ENCODE measurements at regions not wholly inside any gene's neighbourhood (a gene's known extent, or its start where the extent isn't known, plus 50 kb on each side); places are given as distances from the start of the nearest gene placed in this dataset.

DNA sequence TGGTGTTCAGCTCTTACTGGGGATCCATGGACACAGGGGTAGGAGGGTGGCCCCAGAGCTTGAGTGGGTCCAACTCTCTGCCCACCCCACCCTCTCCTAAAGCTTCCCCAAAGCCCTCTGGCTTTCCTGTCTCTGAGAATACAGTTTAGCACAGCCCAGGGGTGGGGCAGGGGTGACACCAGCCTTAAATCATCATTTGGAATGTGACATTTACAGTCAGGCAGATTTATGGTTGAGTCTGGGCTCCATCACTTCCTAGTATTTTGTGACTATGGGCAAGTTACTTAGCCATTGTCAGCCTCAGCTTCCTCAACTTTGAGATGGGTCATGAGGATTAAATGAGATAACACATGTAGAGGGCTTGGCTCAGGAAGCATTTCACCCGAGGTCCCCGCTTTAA lies 193.1 kb upstream of the IRX6 start:
- TF ChIP-seq POLR2AphosphoS5 (IDR thresholded peaks at IDR 0.05) (no peak), POLR2A (IDR thresholded peaks at IDR 0.05) (no peak), EP300 (IDR thresholded peaks at IDR 0.05) (no peak)
- TF ChIP-seq, protein P1, sequence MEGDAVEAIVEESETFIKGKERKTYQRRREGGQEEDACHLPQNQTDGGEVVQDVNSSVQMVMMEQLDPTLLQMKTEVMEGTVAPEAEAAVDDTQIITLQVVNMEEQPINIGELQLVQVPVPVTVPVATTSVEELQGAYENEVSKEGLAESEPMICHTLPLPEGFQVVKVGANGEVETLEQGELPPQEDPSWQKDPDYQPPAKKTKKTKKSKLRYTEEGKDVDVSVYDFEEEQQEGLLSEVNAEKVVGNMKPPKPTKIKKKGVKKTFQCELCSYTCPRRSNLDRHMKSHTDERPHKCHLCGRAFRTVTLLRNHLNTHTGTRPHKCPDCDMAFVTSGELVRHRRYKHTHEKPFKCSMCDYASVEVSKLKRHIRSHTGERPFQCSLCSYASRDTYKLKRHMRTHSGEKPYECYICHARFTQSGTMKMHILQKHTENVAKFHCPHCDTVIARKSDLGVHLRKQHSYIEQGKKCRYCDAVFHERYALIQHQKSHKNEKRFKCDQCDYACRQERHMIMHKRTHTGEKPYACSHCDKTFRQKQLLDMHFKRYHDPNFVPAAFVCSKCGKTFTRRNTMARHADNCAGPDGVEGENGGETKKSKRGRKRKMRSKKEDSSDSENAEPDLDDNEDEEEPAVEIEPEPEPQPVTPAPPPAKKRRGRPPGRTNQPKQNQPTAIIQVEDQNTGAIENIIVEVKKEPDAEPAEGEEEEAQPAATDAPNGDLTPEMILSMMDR (IDR thresholded peaks at IDR 0.05): no peak
- no peaks in the 10 kb centered on the region for H3K27me3 ChIP-seq
- 55% methylated on average over 2 of the region's 2 CpGs for WGBS
- H3K4me1 ChIP-seq: no peaks in the 10 kb centered on the region
- no peaks in the 10 kb centered on the region for H3K36me3 ChIP-seq
- H3K4me3 ChIP-seq: no peak overlapping the region
- H3K27ac ChIP-seq: no peak overlapping the region
- H3K9me3 ChIP-seq: no peaks in the 10 kb centered on the region
- DNase-seq (ENCODE audit: low spot score in 2 of 2): no peak

DNA sequence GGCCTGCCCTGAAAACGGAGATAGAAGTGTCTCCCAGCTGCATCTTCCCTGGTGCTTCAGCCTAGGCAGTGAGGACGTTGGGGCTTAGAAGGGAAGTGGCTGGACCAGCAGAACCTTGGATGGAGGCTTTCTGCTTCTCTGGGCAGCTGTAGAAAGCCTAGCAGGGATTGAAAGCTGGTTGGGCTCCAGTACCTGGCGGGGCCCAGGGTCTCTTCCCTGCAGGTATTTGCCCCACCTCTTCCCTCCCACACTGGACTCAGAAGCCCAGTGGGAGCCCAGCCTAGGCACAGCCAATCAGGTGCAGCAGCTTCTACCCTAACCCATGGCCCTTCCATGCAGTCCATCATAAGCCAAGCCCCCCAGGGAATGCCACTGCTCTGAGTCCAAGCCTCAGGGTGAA lies 190.3 kb upstream of the IRX6 start:
- H3K4me3 ChIP-seq: no peak overlapping the region
- H3K9me3 ChIP-seq: no peaks in the 10 kb centered on the region
- H3K36me3 ChIP-seq: no peaks in the 10 kb centered on the region
- H3K4me1 ChIP-seq: no peaks in the 10 kb centered on the region
- no peak for DNase-seq (ENCODE audit: low spot score in 2 of 2)
- H3K27ac ChIP-seq: no peak overlapping the region
- TF ChIP-seq POLR2AphosphoS5 (IDR thresholded peaks at IDR 0.05): no peak
- TF ChIP-seq EP300 (IDR thresholded peaks at IDR 0.05): no peak
- TF ChIP-seq POLR2A (IDR thresholded peaks at IDR 0.05): no peak
- TF ChIP-seq, protein P1 (IDR thresholded peaks at IDR 0.05): no peak
- H3K27me3 ChIP-seq: no peaks in the 10 kb centered on the region
- 78% methylated on average over 3 of the region's 3 CpGs for WGBS

DNA sequence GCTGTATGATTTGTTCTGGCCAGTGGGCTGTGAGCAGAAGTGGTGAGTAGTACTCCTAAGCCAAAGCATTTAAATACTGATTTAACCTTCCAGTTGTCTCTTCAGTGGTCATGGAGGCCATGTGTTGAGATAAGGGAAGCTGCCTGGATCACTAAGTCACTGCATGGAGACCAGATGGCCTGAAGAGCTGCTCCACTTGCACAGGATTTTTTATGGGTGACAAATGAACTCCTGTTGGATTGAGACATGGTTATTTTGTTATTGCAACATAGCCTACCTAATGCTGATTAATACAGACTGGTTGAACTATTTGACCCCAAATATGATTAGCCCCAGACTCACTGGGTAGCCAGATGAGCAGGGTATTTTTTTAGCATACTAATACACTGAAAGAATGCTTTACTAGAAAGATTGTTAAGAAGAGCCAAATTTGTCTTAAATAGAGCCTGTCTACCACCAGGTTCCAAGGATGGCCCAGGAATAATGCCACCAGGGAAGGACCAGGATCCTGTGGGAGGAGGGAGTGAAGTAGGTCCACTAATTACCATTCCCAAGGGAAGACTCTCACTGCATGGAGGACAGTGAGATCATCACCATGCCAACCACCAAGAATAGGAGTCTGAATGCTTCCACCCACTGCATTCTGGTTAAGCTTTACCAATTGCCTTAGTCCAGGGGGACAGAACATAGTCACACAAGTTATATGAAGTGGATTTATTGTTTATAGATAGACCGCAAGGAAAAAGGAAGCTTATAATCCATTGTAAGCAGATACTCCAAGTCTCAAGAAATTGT lies 187.4 kb upstream of the IRX6 start:
- no peak for DNase-seq (ENCODE audit: low spot score in 2 of 2)
- Histone ChIP-seq H3K27me3 (no peaks in the 10 kb centered on the region), H3K27ac (no peak overlapping the region), H3K4me1 (no peaks in the 10 kb centered on the region), H3K36me3 (no peaks in the 10 kb centered on the region), H3K4me3 (no peak overlapping the region), H3K9me3 (no peaks in the 10 kb centered on the region)
- TF ChIP-seq, protein P1 (IDR thresholded peaks at IDR 0.05): no peak
- TF ChIP-seq POLR2AphosphoS5 (IDR thresholded peaks at IDR 0.05) (no peak), POLR2A (IDR thresholded peaks at IDR 0.05) (no peak), EP300 (IDR thresholded peaks at IDR 0.05) (no peak)
- WGBS: 100% methylated on average over 1 of the region's 1 CpG

DNA sequence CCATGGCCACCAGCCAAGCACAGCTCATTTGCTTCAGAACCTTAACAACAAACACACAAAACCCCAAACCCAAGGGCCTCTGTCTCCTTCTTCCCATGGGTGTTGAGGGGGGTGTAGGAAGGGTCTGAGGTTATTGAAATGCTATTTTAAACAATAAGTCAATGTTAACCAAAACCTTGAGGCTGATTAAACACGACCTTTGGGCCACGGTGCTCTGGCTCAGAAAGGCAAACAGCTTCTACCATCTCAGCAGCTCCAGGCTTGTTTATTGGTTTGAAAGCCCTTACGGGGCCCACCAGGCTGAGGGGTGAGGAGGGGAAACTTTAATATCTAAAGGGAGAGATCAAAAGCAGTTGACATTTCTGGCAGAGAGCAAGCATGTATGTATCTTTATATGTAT lies 185.7 kb upstream of the IRX6 start:
- no peaks in the 10 kb centered on the region for H3K9me3 ChIP-seq
- 54% methylated on average over 3 of the region's 3 CpGs for WGBS
- no peak for DNase-seq (ENCODE audit: low spot score in 2 of 2)
- H3K4me3 ChIP-seq: no peak overlapping the region
- H3K4me1 ChIP-seq: no peaks in the 10 kb centered on the region
- TF ChIP-seq EP300 (IDR thresholded peaks at IDR 0.05) (no peak), POLR2A (IDR thresholded peaks at IDR 0.05) (no peak), POLR2AphosphoS5 (IDR thresholded peaks at IDR 0.05) (no peak)
- TF ChIP-seq, protein P1 (IDR thresholded peaks at IDR 0.05): no peak
- H3K27ac ChIP-seq: no peak overlapping the region
- H3K27me3 ChIP-seq: no peaks in the 10 kb centered on the region
- no peaks in the 10 kb centered on the region for H3K36me3 ChIP-seq

DNA sequence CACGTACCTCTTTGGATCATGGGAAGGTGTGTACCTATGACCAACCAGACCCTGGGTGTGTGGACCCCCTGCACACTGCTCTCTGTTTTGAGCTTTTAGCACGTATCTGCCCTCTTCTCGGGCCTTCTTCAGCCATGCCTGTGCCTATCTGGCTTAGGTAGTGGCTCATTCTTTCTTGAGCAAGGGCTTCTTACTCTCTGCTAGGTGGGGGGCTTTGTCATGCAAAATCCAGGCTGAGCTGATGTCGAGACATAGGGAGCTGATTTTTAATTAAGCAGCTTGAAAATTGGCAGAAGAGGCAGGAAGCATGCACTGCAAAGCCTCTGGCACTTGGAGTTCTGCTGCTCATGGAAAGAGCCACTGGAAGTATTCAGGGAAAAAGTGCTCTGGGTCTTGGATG lies 181.6 kb upstream of the IRX6 start:
- H3K36me3 ChIP-seq: no peaks in the 10 kb centered on the region
- WGBS: 63% methylated on average over 4 of the region's 4 CpGs
- no peaks in the 10 kb centered on the region for H3K9me3 ChIP-seq
- no peaks in the 10 kb centered on the region for H3K27me3 ChIP-seq
- no peak overlapping the region for H3K27ac ChIP-seq
- H3K4me1 ChIP-seq: no peaks in the 10 kb centered on the region
- DNase-seq (ENCODE audit: low spot score in 2 of 2): no peak
- H3K4me3 ChIP-seq: no peak overlapping the region
- TF ChIP-seq POLR2A (IDR thresholded peaks at IDR 0.05): no peak
- TF ChIP-seq POLR2AphosphoS5 (IDR thresholded peaks at IDR 0.05): no peak
- TF ChIP-seq EP300 (IDR thresholded peaks at IDR 0.05): no peak
- TF ChIP-seq, protein P1 (IDR thresholded peaks at IDR 0.05): no peak
